HG03575 (cell line): ENCODE measurements at regions not wholly inside any gene's neighbourhood (a gene's known extent, or its start where the extent isn't known, plus 50 kb on each side); places are given as distances from the start of the nearest gene placed in this dataset.
"Not testable (repeated sequence)": the region's sequence is repeated elsewhere in the genome, so short reads cannot be mapped to it uniquely, and the experiment has no call there.

Experiments
- ATAC-seq: cut with Tn5 transposase; IDR thresholded peaks from one replicate; pipeline ENCODE4 v1.9.1; 2021; ENCODE audit not compliant: unreplicated experiment, insufficient number of reproducible peaks, low FRiP score; ENCODE audit errors: extremely low read depth

DNA sequence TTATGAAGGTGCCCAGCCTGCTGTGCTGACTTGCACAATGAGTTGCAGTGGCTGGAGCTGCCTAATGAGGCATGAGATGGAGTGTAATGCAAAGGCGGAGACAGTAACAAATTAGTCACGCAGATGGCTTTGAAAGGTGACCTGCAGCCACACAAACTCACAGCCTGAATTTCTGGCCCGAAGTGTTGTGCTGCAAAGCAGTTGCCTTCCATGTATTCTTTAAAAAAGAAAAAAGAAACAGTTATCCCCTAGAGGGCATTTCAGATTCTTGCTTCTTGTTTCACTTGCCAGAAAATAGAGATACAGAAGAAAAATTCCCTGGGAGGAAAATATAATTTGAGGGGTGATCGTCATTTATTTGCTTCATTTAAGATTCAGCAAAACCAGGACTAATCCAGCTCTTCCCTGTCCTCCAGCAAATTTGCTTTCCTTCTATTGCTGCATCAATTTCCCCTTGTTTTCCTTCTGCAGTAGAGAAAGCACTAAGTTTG, 239.9 kb downstream of the ADRA2A start:
- ATAC-seq, result no peak

DNA sequence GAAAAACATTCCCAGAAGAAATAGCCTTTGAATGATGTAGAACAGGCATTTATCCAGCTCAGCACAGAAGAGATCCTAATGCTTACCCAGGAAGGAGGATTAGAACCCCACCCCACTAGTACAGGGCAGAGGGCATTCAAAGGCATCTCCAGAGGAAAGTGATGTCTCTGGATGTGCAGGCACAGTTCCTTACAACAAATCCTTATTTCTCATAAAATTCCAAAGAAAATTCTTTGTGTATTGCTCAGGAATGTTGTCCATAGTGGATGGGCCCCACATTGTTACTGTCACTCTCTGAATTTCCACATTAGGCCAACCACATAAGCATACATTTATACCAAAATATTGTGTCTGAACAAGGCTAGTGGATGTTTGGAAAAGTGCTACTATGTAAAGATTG, 243.0 kb downstream of the ADRA2A start:
- no peak for ATAC-seq

DNA sequence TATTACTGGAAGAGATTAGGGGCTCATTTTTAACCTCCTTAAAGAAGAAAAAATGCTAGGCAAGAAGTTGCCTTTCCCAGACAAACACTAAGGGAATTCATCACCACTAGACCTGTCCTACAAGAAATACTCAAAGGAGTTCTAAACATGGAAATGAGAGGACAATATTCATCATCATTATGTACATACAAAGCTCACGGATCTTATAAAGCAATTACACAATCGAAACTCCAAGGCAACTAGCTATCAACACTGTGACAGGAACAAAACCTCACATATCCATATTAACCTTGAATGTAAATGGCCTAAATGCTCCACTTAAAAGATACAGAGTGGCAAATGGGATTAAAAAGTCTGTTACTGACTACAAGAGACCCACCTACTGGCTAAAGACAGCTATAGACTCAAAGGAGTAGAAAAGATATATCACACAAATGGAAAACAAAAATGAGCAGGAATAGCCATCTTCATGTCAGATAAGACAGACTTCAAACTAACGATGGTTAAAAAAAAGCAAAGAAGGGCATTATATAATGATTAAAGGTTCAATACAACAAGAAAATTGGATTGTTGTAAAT, 246.6 kb downstream of the ADRA2A start:
- ATAC-seq, result no peak

DNA sequence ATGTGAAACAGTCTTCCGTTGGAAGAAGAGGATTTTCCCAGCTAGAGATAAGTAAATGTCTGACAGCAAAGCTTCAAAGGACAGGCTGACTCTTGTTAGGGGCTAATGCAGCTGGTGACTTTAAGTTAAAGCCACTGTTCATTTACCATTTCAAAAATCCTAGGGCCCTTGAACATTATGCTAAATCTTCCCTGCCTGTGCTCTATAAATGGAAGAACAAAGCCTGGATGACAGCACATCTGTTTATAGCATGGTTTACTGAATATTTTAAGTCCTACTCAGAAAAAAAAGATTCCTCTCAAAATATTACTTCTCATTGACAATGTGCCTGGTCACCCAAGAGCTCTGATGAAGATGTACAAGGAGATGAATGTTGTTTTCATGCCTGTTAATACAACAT, 255.3 kb downstream of the ADRA2A start:
- not testable (repeated sequence) for ATAC-seq

DNA sequence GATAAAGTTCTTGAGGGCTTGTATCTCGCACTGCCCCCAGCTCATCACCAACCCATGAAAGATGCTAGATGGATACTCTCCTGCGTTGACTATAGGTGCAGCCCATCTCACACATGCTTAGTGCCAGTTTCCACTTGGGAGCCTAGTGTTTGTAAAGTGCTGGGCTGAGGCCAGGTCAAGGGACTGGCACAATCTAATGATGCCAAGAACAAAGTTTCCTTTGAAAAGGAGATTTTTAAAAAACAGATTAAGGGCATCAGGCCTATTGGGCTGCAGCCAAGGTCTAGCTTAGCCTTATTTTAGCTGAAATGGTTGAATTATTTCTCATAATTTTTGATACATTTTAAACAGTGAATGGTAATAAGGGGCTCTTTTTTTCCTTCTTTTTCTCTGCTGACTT, 259.0 kb downstream of the ADRA2A start:
- ATAC-seq, result no peak

DNA sequence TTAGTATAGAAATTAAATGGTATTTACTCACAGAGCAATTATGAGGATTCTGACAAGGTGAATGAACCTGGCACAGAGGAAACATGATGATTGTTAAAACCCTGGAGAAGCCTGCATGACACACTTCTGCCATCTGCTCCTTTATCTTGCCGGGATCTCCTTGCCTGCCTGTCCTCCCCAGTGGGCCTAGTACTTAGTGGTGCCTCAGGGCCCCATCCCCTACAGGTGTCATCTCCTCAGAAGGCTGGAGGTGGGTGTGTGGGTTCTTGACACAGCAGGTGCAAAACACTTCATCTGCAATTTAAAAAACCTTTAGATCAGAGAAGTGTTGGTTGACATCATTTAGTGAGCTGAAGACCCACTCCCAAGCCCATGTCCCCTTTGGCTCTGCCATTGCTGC, 261.2 kb downstream of the ADRA2A start:
- no peak for ATAC-seq

DNA sequence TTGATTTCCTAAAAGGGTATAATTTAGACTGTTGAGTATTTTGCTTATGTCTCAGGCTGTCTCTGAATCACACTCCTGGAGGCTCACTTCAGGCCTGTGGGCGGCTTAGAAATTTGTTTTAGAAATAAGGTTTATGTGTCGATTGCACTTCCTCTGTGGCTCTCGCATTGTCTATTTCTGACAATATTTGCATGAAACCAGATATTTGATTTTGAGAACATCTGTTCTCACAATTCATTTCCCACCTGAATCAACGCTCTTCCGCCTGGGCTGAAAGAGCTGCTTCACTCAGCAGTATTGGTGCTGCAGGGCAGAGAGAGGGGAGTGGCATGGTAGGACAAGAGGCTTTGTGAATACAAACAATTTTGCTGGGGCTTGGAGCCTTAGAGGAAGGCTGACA, 262.0 kb downstream of the ADRA2A start:
- ATAC-seq, result peak; percentile 95

GRCh38 chr10:111344804-111345203, 268.0 kb downstream of the ADRA2A start:
- ATAC-seq, result no peak

DNA sequence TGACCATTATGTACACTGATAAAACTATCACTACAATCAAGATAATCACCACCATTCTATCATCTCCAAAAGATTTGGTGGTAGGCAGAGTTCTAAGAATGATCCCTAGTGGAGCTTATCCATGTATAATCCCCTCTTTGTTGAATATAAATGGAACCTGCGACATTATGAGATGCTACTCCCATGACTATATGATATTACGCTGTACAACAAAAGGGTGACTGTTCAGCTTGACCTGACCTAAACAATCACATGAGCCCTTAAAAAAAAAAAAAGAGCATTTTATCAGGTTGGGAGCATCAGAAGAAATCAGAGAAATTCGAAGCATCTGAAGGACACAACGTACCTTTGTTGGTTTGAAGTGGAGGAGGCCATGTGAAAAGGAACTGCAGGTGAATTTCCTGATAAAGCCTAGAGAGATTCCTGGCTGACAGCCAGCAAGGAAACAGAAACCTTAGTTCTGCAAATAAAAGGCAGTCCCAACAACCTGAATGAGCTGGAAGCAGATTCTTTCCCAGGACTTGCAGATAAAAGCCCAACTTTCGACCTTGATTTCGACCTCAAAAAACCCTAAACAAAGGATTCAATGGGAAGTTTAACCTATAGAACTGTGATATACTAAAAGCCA, 270.7 kb downstream of the ADRA2A start:
- no peak for ATAC-seq

- ATAC-seq, result no peak
Observed at GRCh38 chr10:111348076-111348475, 271.2 kb downstream of the ADRA2A start.

DNA sequence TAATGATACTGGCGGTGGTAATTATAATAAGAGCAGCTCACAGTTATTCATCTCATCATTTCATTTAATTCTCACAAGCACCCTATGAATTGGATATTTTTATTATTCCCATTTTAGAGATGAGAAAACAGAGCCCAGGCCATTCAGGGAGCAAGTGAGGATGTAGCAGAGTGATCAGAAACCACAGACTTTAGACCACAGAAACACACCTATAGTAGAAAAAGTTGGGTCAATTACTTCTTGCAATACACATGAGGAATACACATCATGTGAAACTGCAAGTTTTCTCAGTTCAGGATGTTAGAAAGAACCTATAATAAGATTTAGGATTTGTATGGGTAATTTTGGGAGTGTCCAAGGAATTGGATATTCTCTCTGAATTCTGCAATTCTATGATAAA, 278.0 kb downstream of the ADRA2A start:
- no peak for ATAC-seq

GRCh38 chr10:111356571-111356970, 279.7 kb downstream of the ADRA2A start:
- no peak for ATAC-seq

- ATAC-seq, result no peak
Observed at GRCh38 chr10:111357859-111358258, 281.0 kb downstream of the ADRA2A start.

- peak; percentile 85 for ATAC-seq
Observed at GRCh38 chr10:111360260-111360925, 283.6 kb downstream of the ADRA2A start.

DNA sequence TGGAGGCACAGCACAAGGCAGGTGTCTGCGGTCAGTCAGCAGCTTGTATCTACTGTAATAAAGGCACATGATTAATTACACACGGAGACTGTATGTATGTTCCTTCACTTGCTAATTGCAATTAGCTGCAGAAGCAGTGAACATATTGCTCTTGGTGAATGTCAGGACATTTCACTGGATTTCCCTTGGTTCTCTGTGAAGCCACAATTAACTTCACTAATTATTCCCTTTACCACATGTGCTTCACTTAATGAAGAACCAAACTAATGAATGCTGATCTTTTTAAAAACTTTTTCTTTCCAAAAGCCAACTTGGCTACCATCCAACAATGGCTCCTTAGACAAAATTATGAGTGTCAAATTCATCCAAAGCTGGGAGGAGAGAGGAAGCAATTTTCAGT, 290.7 kb downstream of the ADRA2A start:
- ATAC-seq, result no peak

- no peak for ATAC-seq
Observed at GRCh38 chr10:111370101-111370500, 293.3 kb downstream of the ADRA2A start.

- no peak for ATAC-seq
Observed at GRCh38 chr10:111373696-111374095, 296.9 kb downstream of the ADRA2A start.

GRCh38 chr10:111379534-111380187, 302.8 kb downstream of the ADRA2A start:
- no peak for ATAC-seq

- ATAC-seq, result no peak
Observed at GRCh38 chr10:111384556-111384955, 307.7 kb downstream of the ADRA2A start.
